DMS79 (cell line): ENCODE measurements at regions not wholly inside any gene's neighbourhood (a gene's known extent, or its start where the extent isn't known, plus 50 kb on each side); places are given as distances from the start of the nearest gene placed in this dataset.
"Not testable (repeated sequence)": the region's sequence is repeated elsewhere in the genome, so short reads cannot be mapped to it uniquely, and the experiment has no call there.

ENCODE experiments used
- DNase-seq: peaks from one replicate; lab custom pipeline; 2025; lab: John Stamatoyannopoulos, UW

DNA sequence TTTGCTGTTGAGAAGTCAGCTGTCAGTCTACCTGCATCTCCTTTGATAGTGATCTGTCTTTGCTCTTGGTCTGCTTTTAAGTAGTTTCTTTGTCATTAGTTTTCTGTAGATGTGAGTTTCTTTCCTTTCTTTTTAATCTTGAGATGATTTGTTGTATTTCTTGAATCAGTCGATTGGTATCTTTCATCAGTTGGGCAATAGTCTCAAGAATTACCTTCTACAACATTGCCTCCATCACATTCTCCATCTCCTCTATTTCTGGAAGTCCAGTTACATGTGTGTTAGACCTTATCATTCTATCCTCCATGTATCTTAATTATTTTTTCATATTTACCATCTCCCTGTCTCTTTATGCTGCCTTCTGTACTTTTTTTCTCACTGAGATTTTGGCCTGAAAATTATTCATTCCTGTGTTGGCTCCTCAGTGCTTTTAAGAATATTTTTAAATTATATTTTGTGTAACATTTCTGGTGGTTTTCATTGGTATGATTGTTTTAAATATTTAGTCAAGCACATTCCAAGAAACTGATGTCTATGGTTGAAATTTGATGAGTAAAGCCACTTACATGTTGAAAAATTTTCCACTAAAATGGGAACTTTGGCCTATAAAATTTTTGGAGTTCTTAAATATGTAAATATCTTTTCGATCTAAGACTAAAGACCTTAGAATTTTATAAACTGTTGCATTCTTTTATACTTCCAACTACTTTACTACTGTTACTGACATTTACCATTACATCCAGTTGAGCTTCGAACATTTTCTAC, 239.5 kb upstream of the MGAT5 start:
- DNase-seq = no peak

- DNase-seq = no peak
These were observed 234.0 kb upstream of the MGAT5 start for GRCh38 chr2:134019871-134020270.

GRCh38 chr2:134020608-134021007, 233.3 kb upstream of the MGAT5 start:
- DNase-seq = no peak

DNA sequence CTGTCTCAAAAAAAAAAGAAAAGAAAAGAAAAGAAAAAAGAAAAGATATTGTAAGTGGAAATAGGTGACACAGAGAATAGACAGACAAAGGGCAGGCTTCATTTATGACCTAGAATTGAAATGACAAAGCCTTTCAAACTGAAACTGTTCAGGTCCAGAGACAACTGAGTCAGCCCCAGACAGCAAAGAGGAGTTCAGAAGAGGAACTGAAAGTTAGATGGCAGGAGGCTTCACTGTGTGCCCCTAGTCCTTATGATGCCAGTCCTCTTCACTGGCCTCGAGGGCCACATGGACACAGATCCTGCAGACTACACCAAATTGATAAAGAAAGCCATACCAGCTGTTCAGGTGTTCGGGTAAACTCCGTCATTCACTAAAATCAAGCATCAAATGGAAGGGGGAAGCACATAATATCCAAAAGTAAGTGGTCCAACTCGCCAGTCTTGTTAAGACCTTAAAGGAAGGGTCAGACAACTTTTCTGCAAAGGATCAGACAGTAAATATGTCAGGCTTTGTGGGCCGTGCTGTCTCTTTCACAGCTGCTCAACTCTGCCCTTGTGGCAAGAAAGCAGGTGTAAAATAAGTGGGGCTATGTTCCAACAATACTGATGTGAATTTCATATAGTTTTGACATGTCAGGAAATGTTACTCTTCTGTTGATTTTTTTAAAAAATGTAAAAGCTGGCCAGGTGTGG, 231.9 kb upstream of the MGAT5 start:
- DNase-seq = no peak

GRCh38 chr2:134023854-134024253, 230.0 kb upstream of the MGAT5 start:
- no peak for DNase-seq

DNA sequence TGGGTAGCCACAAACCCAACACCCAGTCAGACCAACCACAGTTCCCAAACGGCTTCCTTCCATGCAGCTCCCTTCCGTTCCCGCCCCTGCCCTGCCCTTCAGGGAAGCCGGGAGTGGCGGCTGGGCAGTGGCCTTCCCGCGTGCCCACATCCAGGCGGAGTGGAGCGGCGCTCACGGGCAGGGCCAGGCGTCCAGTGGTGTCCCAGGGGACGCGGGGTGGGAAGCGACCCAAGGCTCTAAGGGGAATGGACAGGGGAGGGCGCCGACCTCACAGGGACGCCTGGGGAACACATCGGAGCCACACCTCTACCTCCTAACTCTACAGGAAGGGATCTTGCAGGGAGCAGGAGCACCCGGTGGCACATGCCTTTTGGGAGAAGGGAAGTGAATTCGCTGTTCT, 225.9 kb upstream of the MGAT5 start:
- no peak for DNase-seq

GRCh38 chr2:134029418-134029817, 224.5 kb upstream of the MGAT5 start:
- DNase-seq = no peak

GRCh38 chr2:134031539-134031938, 222.3 kb upstream of the MGAT5 start:
- DNase-seq = no peak

DNA sequence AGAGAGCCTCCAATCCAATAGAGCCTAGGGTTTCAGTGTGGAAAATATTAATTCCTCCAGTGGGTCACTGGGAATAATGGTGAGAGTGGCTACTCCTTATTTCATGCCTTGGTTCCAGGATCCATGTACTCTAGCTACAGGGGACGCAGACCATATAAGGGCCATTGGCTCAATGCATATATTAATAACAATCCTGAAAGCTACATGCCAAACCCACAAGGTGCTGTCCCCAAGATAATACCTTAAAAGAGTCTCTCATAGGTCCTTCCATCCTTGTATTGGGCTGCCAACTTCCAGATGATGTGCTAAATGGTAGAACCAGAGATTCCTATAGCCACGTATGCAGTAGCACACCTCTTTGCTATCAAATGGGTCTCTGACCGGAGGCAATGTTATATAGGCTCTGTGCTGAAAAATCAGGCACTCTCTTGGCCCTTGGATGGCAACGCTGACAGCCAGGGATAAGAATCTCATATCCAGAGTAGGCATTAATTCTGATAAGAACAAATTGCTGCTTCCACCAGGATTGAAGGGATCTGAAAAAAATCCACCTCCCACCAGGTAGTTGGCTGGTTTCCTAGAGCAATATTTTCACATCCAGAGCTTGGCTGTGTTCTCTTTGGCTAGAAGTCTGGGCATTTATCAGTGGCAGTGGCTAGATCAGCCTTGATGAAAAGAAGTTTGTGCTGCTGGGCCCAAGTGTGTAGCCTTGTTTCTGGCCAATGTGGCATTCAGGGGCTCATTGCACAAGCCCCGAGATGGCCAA, 218.1 kb upstream of the MGAT5 start:
- DNase-seq = no peak

- no peak for DNase-seq
These were observed 213.8 kb upstream of the MGAT5 start for GRCh38 chr2:134039912-134040581.

DNA sequence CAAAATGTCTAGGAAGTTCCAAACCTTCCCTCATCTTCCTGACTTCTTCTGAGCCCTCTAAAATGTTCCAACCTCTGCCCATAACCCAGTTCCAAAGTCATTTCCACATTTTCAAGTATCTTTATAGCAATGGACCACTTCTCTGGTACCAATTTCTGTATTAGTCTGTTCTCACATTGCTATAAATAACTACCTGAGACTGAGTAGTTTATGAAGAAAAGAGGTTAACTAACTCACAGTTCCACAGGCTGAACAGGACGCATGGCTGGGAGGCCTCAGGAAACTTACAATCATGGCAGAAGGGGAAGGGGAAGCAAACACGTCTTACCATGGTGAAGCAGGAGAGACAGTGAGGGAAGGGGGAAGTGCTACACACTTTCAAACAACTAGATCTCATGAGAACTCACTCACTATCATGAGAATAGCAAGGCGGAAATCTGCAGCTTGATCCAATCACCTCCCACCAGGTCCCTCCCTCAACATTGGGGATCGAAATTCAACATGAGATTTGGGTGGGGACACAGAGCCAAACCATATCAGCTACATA, 213.2 kb upstream of the MGAT5 start:
- not testable (repeated sequence) for DNase-seq

DNA sequence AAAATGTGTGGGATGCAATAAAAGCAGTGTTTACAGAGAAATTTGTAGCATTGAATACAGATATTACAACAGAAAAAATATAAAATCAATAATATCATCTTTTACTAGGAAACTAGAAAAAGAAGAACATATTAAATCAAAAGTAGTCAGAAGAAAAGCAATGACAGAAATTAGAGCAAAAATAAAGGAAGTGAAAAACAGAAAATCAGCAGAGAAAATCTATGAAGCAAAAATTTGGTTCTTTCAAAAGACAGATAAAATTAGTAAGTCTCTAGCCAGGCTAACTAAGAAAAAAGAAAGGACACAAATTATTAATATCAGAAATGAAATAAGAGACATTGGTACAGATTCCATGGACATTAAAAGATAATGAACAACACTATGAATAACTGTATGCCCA, 212.0 kb upstream of the MGAT5 start:
- no peak for DNase-seq

DNA sequence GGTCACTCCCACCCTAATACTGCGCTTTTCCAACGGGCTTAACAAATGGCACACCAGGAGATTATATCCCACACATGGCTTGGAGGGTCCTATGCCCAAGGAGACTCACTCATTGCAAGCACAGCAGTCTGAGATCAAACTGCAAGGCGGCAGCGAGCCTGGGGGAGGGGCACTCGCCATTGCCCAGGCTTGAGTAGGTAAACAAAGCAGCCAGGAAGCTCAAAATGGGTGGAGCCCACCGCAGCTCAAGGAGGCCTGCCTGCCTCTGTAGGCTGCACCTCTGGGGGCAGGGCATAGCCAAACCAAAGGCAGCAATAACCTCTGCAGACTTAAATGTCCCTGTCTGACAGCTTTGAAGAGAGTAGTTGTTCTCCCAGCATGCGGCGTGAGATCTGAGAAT, 210.8 kb upstream of the MGAT5 start:
- not testable (repeated sequence) for DNase-seq

DNA sequence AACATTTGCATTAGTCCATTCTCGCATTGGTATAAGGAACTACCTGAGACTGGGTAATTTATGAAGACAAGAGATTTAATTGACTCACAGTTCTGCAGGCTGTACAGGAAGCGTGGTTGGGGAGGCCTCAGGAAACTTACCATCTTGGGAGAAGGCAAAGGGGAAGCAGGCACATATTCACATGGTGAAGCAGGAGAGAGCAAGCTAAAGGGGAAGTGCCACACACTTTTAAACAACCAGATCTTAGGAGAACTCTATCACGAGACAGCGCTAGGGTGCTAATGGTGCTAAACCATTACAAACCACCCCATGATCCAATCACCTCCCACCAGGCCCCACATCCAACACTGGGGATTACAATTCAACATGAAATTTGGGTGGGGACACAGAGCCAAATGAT, 201.7 kb upstream of the MGAT5 start:
- no peak for DNase-seq

GRCh38 chr2:134056173-134056572, 197.7 kb upstream of the MGAT5 start:
- DNase-seq = no peak

- DNase-seq = not testable (repeated sequence)
These were observed 192.8 kb upstream of the MGAT5 start for GRCh38 chr2:134061066-134061465.

- not testable (repeated sequence) for DNase-seq
These were observed 191.6 kb upstream of the MGAT5 start for GRCh38 chr2:134062235-134062634.

GRCh38 chr2:134063916-134064315, 190.0 kb upstream of the MGAT5 start:
- DNase-seq = not testable (repeated sequence)

GRCh38 chr2:134070281-134070741, 183.6 kb upstream of the MGAT5 start:
- DNase-seq = no peak

DNA sequence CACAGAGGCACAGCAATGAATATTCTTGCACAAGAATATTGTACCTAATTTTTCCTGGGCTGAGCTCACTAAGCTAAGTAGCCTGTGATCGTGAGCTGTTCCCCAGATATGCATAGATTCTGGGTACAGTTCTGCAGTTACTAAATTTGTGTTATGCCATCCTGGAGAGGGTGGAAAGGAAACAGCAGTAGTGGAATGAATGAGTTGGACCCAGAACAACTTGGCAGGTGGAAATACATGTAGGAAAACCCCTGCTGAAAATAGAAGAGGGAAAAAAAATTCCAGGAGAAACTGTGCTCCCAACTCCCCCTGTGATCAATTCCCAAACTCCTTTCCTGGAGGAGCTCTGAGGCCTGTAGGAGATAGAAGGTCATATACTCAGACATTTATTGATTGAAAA, 181.5 kb upstream of the MGAT5 start:
- no peak for DNase-seq

DNA sequence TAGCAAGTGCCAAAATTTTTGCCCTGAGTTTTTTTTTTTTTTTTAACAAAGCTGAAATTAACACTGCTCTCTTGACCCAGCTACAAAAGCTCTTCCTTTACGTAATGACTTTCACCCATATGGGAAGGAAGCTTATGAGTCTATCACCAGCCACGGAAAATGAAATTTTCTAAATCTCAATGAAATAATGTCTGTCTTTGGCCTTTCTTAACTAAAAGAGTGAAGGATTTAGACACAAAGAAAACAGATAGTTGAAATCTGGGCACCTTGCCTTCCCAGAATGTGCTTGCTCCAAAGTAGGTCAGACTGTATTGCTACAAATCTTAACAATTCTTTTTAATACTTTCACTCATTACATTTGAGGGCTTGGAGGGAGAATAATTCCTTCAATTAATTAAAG, 180.8 kb upstream of the MGAT5 start:
- no peak for DNase-seq

DNA sequence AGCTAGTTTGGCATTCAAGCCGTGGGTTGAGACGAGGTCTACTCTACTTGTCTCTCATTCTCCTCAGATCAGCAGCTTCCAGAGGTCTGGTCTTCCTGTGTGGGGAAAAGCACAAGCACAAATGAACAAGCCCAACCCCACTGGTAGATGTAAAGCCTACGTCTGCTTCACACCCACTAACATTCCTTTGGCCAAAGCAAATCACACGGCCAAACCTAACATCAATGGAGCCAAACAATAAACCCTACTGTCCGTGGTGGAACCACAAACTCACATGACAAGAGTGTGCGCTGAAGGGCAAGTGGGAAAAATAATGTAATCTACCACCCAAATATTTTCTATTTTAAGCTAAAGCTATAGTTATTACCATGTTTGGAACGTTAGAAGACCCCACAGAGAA, 179.3 kb upstream of the MGAT5 start:
- DNase-seq = no peak
